Osteoblast (primary cell): ENCODE measurements at regions not wholly inside any gene's neighbourhood (a gene's known extent, or its start where the extent isn't known, plus 50 kb on each side); places are given as distances from the start of the nearest gene placed in this dataset.

ENCODE experiments used
- DNase-seq: peaks from one replicate; pipeline ENCODE4 v3.0.0; 2011; ENCODE audit warnings: low spot score, mixed read lengths; ENCODE audit not compliant: insufficient read length; ENCODE audit errors: missing footprints
- H2AFZ ChIP-seq: 2 replicates; pipeline ENCODE4 v1.6.0; 2011; ENCODE audit warnings: mild to moderate bottlenecking, low read length
- H3K27ac ChIP-seq: 2 replicates; pipeline ENCODE4 v1.5.1; 2011; ENCODE audit warnings: mild to moderate bottlenecking, low read depth, low read length, moderate library complexity
- H3K27me3 ChIP-seq: 2 replicates; pipeline ENCODE4 v1.6.0; 2012; ENCODE audit warnings: mild to moderate bottlenecking, control low read depth, inconsistent platforms, low read length, moderate library complexity; ENCODE audit not compliant: insufficient read depth
- H3K36me3 ChIP-seq: 2 replicates; pipeline ENCODE4 v1.5.1; 2011; ENCODE audit warnings: mild to moderate bottlenecking, low read length, control low read depth, moderate library complexity; ENCODE audit not compliant: insufficient read depth
- H3K4me1 ChIP-seq: 2 replicates; pipeline ENCODE4 v1.5.1; 2011; ENCODE audit warnings: mild to moderate bottlenecking, low read length, control low read depth, moderate library complexity; ENCODE audit not compliant: insufficient read depth
- H3K4me2 ChIP-seq: 2 replicates; pipeline ENCODE4 v1.6.0; 2011; ENCODE audit warnings: mild to moderate bottlenecking, low read length; ENCODE audit not compliant: insufficient read depth
- H3K4me3 ChIP-seq: fragments of 200-600 bp; sonication (generic); 3 replicates; pipeline ENCODE4 v1.5.1; 2012; ENCODE audit warnings: mild to moderate bottlenecking, low read length, inconsistent platforms; ENCODE audit not compliant: insufficient read depth
- H3K79me2 ChIP-seq: 2 replicates; pipeline ENCODE4 v1.6.0; 2012; ENCODE audit warnings: mild to moderate bottlenecking, low read length, control low read depth, inconsistent platforms; ENCODE audit not compliant: insufficient read depth
- H3K9me3 ChIP-seq: 2 replicates; pipeline ENCODE4 v1.5.1; 2011; ENCODE audit warnings: low read depth, low read length, control low read depth
- H4K20me1 ChIP-seq: 2 replicates; pipeline ENCODE4 v1.6.0; 2012; ENCODE audit warnings: mild to moderate bottlenecking, low read length, control low read depth; ENCODE audit not compliant: insufficient read depth
- CTCF ChIP-seq: IDR thresholded peaks from 2 replicates; pipeline ENCODE4 v1.5.1; 2011; ENCODE audit warnings: mild to moderate bottlenecking, low read depth, low read length, moderate library complexity; ENCODE audit errors: extremely low read depth

GRCh38 chr6:169165561-169166300 lies 87.9 kb downstream of the THBS2 start:
- Histone ChIP-seq H2AFZ (no peak overlapping the region), H4K20me1 (no peaks in the 10 kb centered on the region), H3K27ac (peak overlapping the region; percentile 99), H3K27me3 (no peaks in the 10 kb centered on the region), H3K79me2 (peaks cover 19% of the 10 kb centered on the region), H3K9me3 (no peaks in the 10 kb centered on the region), H3K4me2 (no peak overlapping the region), H3K36me3 (peaks cover 16% of the 10 kb centered on the region), H3K4me3 (no peak overlapping the region), H3K4me1 (peaks cover 29% of the 10 kb centered on the region)
- TF ChIP-seq CTCF: no peak
- peak; percentile 76 for DNase-seq

GRCh38 chr6:169164986-169165385 lies 88.7 kb downstream of the THBS2 start:
- Histone ChIP-seq H3K9me3 (no peaks in the 10 kb centered on the region), H3K27me3 (no peaks in the 10 kb centered on the region), H3K4me2 (no peak overlapping the region), H3K4me3 (no peak overlapping the region), H4K20me1 (no peaks in the 10 kb centered on the region), H3K36me3 (peaks cover 16% of the 10 kb centered on the region), H2AFZ (no peak overlapping the region), H3K27ac (peak overlapping the region; percentile 99), H3K79me2 (peaks cover 19% of the 10 kb centered on the region), H3K4me1 (peaks cover 29% of the 10 kb centered on the region)
- TF ChIP-seq CTCF: no peak
- DNase-seq: peak; percentile 69

GRCh38 chr6:169164451-169164850 lies 89.2 kb downstream of the THBS2 start:
- Histone ChIP-seq H4K20me1 (no peaks in the 10 kb centered on the region), H3K4me3 (no peak overlapping the region), H3K79me2 (peaks cover 17% of the 10 kb centered on the region), H3K9me3 (no peaks in the 10 kb centered on the region), H3K27me3 (no peaks in the 10 kb centered on the region), H2AFZ (no peak overlapping the region), H3K36me3 (peaks cover 16% of the 10 kb centered on the region), H3K27ac (peak overlapping the region; percentile 99), H3K4me2 (no peak overlapping the region), H3K4me1 (peaks cover 29% of the 10 kb centered on the region)
- no peak for TF ChIP-seq CTCF
- peak; percentile 46 for DNase-seq

GRCh38 chr6:169163411-169163901 lies 90.2 kb downstream of the THBS2 start:
- peaks cover 16% of the 10 kb centered on the region for H3K36me3 ChIP-seq
- H3K9me3 ChIP-seq: no peaks in the 10 kb centered on the region
- H3K79me2 ChIP-seq: peaks cover 16% of the 10 kb centered on the region
- TF ChIP-seq CTCF: no peak
- H3K27me3 ChIP-seq: no peaks in the 10 kb centered on the region
- peak overlapping the region; percentile 99 for H3K27ac ChIP-seq
- peak overlapping the region; percentile 13 for H2AFZ ChIP-seq
- no peak overlapping the region for H3K4me2 ChIP-seq
- H3K4me3 ChIP-seq: no peak overlapping the region
- DNase-seq: peak; percentile 66
- H3K4me1 ChIP-seq: peaks cover 30% of the 10 kb centered on the region
- H4K20me1 ChIP-seq: no peaks in the 10 kb centered on the region
